ENCODE measurements at regions not wholly inside any gene's neighbourhood (a gene's known extent, or its start where the extent isn't known, plus 50 kb on each side); places are given as distances from the start of the nearest gene placed in this dataset.

DNA sequence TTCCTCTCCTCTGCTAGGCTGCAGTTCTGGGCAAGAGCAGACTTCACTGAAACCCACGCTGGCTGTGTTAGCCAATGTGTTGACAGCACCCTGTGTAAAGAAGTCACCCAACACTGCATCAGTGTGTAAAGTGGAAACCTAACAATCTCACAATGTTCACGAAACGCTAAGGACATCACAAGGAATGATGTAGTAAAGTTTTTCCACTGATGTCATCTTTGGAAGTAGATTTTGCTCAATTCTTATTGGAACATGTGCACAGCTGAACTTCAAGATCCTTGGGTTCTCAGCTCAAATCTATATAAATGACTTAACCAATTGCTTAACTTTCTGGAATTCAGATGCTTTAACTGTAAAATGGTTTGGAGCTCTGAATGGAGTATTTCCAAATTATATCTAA lies 1112.5 kb downstream of the TSN start:
- Mint-ChIP-seq H3K27me3 (no peaks in the 10 kb centered on the region), H3K4me3 (ENCODE audit: low read depth) (no peak overlapping the region), H3K4me1 (ENCODE audit: low read depth) (peaks cover 2% of the 10 kb centered on the region), H3K36me3 (ENCODE audit: insufficient read depth) (no peaks in the 10 kb centered on the region), H3K27ac (no peak overlapping the region), H3K9me3 (ENCODE audit: low read depth) (no peaks in the 10 kb centered on the region)
- no peak for DNase-seq (ENCODE audit: low spot score, unreplicated experiment)
- TF ChIP-seq, protein P1, sequence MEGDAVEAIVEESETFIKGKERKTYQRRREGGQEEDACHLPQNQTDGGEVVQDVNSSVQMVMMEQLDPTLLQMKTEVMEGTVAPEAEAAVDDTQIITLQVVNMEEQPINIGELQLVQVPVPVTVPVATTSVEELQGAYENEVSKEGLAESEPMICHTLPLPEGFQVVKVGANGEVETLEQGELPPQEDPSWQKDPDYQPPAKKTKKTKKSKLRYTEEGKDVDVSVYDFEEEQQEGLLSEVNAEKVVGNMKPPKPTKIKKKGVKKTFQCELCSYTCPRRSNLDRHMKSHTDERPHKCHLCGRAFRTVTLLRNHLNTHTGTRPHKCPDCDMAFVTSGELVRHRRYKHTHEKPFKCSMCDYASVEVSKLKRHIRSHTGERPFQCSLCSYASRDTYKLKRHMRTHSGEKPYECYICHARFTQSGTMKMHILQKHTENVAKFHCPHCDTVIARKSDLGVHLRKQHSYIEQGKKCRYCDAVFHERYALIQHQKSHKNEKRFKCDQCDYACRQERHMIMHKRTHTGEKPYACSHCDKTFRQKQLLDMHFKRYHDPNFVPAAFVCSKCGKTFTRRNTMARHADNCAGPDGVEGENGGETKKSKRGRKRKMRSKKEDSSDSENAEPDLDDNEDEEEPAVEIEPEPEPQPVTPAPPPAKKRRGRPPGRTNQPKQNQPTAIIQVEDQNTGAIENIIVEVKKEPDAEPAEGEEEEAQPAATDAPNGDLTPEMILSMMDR (IDR thresholded peaks at IDR 0.05; ENCODE audit: unreplicated experiment), result no peak

DNA sequence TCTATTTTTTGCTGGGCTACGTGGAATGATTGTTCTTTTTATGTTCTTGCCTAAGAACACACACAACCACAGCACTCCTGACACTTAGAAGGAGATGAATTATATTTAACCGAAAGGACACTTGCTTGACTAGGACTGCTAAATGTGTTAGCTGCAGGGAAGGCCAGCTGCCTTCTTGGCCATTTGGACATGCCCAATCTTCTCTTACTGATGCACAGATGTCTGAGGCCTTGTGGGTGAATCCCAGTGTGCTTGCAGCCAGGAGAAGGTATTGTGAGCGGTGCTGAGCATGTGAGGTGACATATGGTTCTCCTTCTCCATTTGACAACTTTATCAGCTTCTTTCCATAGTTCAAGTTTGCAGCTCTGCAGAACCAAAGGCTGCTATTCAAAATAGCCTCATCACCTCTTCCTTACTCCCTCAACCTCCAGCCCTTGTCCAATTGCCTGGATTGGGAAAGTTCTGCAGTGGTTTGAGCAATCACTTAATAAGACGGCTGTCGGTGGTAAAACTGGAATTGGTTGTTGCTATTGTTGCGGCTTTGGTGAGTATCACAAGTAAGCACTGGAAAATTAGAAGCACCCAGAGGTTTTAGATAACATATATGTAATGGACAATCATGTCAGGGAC lies 1113.3 kb downstream of the TSN start:
- Mint-ChIP-seq H3K36me3 (ENCODE audit: insufficient read depth) (no peaks in the 10 kb centered on the region), H3K27ac (no peak overlapping the region), H3K27me3 (no peaks in the 10 kb centered on the region), H3K4me3 (ENCODE audit: low read depth) (no peak overlapping the region), H3K4me1 (ENCODE audit: low read depth) (peaks cover 2% of the 10 kb centered on the region), H3K9me3 (ENCODE audit: low read depth) (no peaks in the 10 kb centered on the region)
- DNase-seq (ENCODE audit: low spot score, unreplicated experiment), result no peak
- TF ChIP-seq, protein P1 (IDR thresholded peaks at IDR 0.05; ENCODE audit: unreplicated experiment), result no peak

DNA sequence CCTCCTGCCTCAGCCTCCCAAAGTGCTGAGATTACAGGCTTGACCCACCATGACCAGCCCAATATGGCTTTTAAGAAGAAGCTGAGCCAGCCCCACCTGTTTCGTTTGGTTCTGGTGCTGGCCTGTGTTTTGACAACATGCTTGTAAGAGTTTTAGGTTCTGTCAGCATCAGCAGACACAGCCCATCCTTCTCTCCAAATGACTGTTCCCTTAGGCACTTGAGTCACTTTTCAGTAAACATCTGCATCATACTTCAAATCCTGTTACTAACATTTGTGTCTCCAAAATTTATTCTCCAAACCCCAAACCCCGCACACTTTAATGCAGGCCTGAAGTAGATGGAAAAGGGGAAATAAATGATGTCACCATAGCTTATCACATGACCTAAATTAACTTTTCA lies 1118.5 kb downstream of the TSN start:
- Mint-ChIP-seq H3K9me3 (ENCODE audit: low read depth) (no peaks in the 10 kb centered on the region), H3K27me3 (no peaks in the 10 kb centered on the region), H3K4me1 (ENCODE audit: low read depth) (no peaks in the 10 kb centered on the region), H3K27ac (no peak overlapping the region), H3K4me3 (ENCODE audit: low read depth) (no peak overlapping the region), H3K36me3 (ENCODE audit: insufficient read depth) (no peaks in the 10 kb centered on the region)
- DNase-seq (ENCODE audit: low spot score, unreplicated experiment), result no peak
- TF ChIP-seq, protein P1 (IDR thresholded peaks at IDR 0.05; ENCODE audit: unreplicated experiment), result no peak

DNA sequence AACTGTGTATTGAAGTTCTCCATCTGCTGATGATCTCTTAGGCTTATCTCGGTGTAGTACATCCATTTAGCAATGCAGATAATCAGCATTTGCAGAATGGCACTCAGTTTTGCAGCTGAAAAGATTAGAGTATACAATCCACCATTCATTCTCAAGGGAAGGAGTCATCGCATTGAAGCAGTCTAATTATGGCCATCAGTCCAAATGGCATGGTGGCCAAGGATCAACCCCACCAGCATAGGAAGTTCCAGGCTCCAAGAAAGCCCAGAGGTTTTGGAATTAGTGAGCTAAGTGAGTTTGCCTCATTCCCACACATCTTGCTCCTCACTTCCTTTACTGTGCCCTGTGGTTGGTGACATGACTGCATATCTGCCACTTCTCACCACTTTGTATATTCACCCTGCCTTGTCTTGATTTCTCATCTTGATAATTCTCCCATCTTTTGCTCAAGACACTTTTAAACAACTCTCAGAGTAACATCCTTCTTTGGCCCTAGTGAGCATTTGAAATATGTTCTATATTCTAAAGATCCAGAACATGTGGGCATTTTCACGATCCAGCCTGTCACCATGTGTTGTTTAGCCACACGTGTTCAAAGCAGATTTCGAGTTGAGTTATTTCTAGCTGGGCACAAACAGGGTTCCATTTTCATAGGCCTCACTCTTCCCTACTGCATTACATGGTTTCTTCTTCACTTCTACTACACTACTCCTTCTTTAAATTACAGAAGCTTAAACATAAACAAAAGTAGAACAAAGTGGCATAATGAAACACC lies 1119.8 kb downstream of the TSN start:
- TF ChIP-seq, protein P1 (IDR thresholded peaks at IDR 0.05; ENCODE audit: unreplicated experiment), result no peak
- no peak for DNase-seq (ENCODE audit: low spot score, unreplicated experiment)
- Mint-ChIP-seq H3K36me3 (ENCODE audit: insufficient read depth) (no peaks in the 10 kb centered on the region), H3K4me1 (ENCODE audit: low read depth) (no peaks in the 10 kb centered on the region), H3K4me3 (ENCODE audit: low read depth) (no peak overlapping the region), H3K9me3 (ENCODE audit: low read depth) (no peaks in the 10 kb centered on the region), H3K27ac (no peak overlapping the region), H3K27me3 (no peaks in the 10 kb centered on the region)

DNA sequence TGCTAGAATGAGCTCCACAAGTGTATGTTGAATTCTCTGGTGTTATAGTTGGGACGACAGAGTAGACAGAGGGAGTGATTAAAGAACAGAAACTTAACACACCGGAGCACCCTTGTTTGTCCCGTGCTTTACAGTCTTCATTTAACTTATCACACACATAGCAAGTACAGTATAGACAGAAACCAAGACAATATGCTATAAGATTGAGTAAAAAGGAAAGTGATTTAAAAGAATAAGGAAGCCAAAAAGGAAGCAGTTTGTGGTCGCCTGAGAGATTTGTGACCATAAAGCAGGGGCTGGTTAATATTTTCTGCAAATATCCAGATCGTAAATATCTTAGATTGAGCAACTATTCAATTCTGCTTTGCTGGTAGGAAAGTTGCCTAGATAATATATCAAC lies 1128.4 kb downstream of the TSN start:
- Mint-ChIP-seq H3K9me3 (ENCODE audit: low read depth) (no peaks in the 10 kb centered on the region), H3K27me3 (no peaks in the 10 kb centered on the region), H3K4me3 (ENCODE audit: low read depth) (no peak overlapping the region), H3K4me1 (ENCODE audit: low read depth) (no peaks in the 10 kb centered on the region), H3K27ac (no peak overlapping the region), H3K36me3 (ENCODE audit: insufficient read depth) (no peaks in the 10 kb centered on the region)
- TF ChIP-seq, protein P1 (IDR thresholded peaks at IDR 0.05; ENCODE audit: unreplicated experiment), result no peak
- no peak for DNase-seq (ENCODE audit: low spot score, unreplicated experiment)
